ENCODE measurements at regions not wholly inside any gene's neighbourhood (a gene's known extent, or its start where the extent isn't known, plus 50 kb on each side); places are given as distances from the start of the nearest gene placed in this dataset.

GRCh38 chr15:70198441-70199123, 100.9 kb upstream of the TLE3 start:
- Histone ChIP-seq H3K4me3 (no peak overlapping the region), H3K4me1 (peaks cover 22% of the 10 kb centered on the region), H3K27me3 (ENCODE audit: low read depth) (no peaks in the 10 kb centered on the region), H3K27ac (no peak overlapping the region), H3K9me3 (no peaks in the 10 kb centered on the region), H3K36me3 (no peaks in the 10 kb centered on the region)
- DNase-seq (no peak), ATAC-seq (no peak)
- intact Hi-C loops (cut with DNase I), result no loop called here
- no peak for TF ChIP-seq CTCF (IDR thresholded peaks at IDR 0.05)

GRCh38 chr15:70197945-70198361, 100.2 kb upstream of the TLE3 start:
- DNase-seq, result no peak

GRCh38 chr15:70197318-70197944, 99.7 kb upstream of the TLE3 start:
- peaks cover 22% of the 10 kb centered on the region for H3K4me1 ChIP-seq
- no peaks in the 10 kb centered on the region for H3K27me3 ChIP-seq (ENCODE audit: low read depth)
- TF ChIP-seq CTCF (IDR thresholded peaks at IDR 0.05), result no peak
- no peak overlapping the region for H3K4me3 ChIP-seq
- no peak for ATAC-seq
- no peaks in the 10 kb centered on the region for H3K36me3 ChIP-seq
- no peak overlapping the region for H3K27ac ChIP-seq
- H3K9me3 ChIP-seq, result no peaks in the 10 kb centered on the region
- no peak for DNase-seq
- intact Hi-C loops (cut with DNase I), result no loop called here

More at GRCh38 chr15:70197945-70198361, 100.2 kb upstream of the TLE3 start:
- intact Hi-C loops (cut with DNase I), result no loop called here
- Histone ChIP-seq H3K9me3 (no peaks in the 10 kb centered on the region), H3K36me3 (no peaks in the 10 kb centered on the region), H3K27me3 (ENCODE audit: low read depth) (no peaks in the 10 kb centered on the region), H3K27ac (no peak overlapping the region), H3K4me1 (peaks cover 22% of the 10 kb centered on the region), H3K4me3 (no peak overlapping the region)
- no peak for ATAC-seq
- no peak for TF ChIP-seq CTCF (IDR thresholded peaks at IDR 0.05)

GRCh38 chr15:70196372-70197316, 98.9 kb upstream of the TLE3 start:
- Histone ChIP-seq H3K9me3 (no peaks in the 10 kb centered on the region), H3K4me3 (no peak overlapping the region), H3K36me3 (no peaks in the 10 kb centered on the region), H3K4me1 (peaks cover 22% of the 10 kb centered on the region), H3K27ac (peak overlapping the region; percentile 31), H3K27me3 (ENCODE audit: low read depth) (no peaks in the 10 kb centered on the region)
- intact Hi-C loops (cut with DNase I), result no loop called here
- DNase-seq (peak; percentile 57), ATAC-seq (peak; percentile 57 to 59)
- no peak for TF ChIP-seq CTCF (IDR thresholded peaks at IDR 0.05)

GRCh38 chr15:70195587-70196305, 98.0 kb upstream of the TLE3 start:
- H3K4me1 ChIP-seq, result peaks cover 20% of the 10 kb centered on the region
- ATAC-seq (peak; percentile 72 to 81), DNase-seq (peak; percentile 54)
- no peaks in the 10 kb centered on the region for H3K27me3 ChIP-seq (ENCODE audit: low read depth)
- peak overlapping the region; percentile 31 for H3K27ac ChIP-seq
- no peaks in the 10 kb centered on the region for H3K36me3 ChIP-seq
- no peak overlapping the region for H3K4me3 ChIP-seq
- intact Hi-C loops (cut with DNase I), result no loop called here
- TF ChIP-seq CTCF (IDR thresholded peaks at IDR 0.05), result no peak
- no peaks in the 10 kb centered on the region for H3K9me3 ChIP-seq

Data from lower lobe of right lung (tissue), 2 donors.